ENCODE measurements at regions not wholly inside any gene's neighbourhood (a gene's known extent, or its start where the extent isn't known, plus 50 kb on each side); places are given as distances from the start of the nearest gene placed in this dataset.
A peak's percentile ranks its signal among the peaks of the same experiment; 100 is the strongest.

GRCh38 chr9:129322022-129322621, 144.1 kb upstream of the IER5L start:
- intact Hi-C loops (cut with DNase I), result loop anchor here in 1 of 3 donors (10.0 kb wide), 1 partner anchor 147 kb away; the partner anchor contains the start of gene IER5L
- ATAC-seq (no peak), DNase-seq (peak in 2 of 6 donors; percentile 16 to 40), FAIRE-seq (no peak)
- Histone ChIP-seq H3K36me3 (no peaks in the 10 kb centered on the region), H3K4me1 (peaks cover 7 to 21% (median 14%) of the 10 kb centered on the region in 3 donors), H3K4me3 (no peak overlapping the region), H3K9me3 (no peaks in the 10 kb centered on the region), H3K27me3 (no peaks in the 10 kb centered on the region), H3K27ac (no peak overlapping the region)
- TF ChIP-seq CTCF (IDR thresholded peaks at IDR 0.05), result no peak
- 93 to 96% methylated on average over 7 of the region's 7 CpGs for WGBS, 2 donors

- H3K4me1 ChIP-seq, result peaks cover 7 to 21% (median 14%) of the 10 kb centered on the region in 3 donors
- no peak for ATAC-seq
- WGBS, 2 donors, result 82 to 84% methylated on average over 19 to 20 of the region's 20 CpGs
Observed at GRCh38 chr9:129321286-129322021, 143.4 kb upstream of the IER5L start.

DNA sequence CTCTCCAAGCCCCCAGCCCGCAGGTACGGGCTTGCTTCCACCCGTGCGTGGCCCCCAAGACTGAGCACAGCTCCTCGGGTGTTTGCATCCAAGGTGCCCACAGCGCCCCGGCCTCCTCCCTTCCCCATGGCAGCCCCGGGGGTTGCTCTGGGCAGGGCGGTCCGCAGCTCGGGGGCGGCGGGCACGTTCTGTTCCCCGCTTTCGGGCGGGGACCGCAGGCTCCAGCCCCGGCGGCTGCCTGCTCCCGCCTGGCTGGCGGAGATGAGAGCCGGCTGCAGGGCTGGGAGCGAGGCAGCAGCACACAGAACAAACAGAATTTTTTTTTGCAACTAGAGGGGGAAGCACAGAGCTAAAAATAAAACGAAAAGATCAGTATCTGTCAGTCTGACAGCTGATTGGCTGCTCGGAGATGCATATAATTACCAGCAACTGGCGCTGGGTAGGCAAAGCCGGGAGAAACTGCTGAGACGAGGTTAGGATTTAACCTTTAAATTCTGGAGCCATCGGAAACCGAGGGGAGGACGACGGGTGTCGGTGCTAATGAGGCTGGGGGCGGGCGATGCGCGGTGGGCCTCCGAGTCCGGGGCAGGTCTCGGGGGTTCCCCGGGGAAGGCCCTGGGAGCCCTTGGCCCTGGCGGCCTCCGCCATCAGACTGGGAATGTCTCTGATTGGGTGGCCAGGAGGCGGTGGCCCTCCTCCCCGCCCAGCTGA, 142.7 kb upstream of the IER5L start:
- peak overlapping the region in 3 of 4 donors; percentile 53 to 79 (median 72) for H3K27ac ChIP-seq
- ATAC-seq, result peak; percentile 75 to 89 (median 87)
- H3K36me3 ChIP-seq, result no peaks in the 10 kb centered on the region
- no peaks in the 10 kb centered on the region for H3K9me3 ChIP-seq
- no peaks in the 10 kb centered on the region for H3K27me3 ChIP-seq
- no peak for FAIRE-seq
- intact Hi-C loops (cut with DNase I), result loop anchor here in 1 of 3 donors (10.0 kb wide), 1 partner anchor 146 kb away; the partner anchor contains the start of gene IER5L
- no peak for TF ChIP-seq CTCF (IDR thresholded peaks at IDR 0.05)
- H3K4me1 ChIP-seq, result peaks cover 7 to 21% (median 14%) of the 10 kb centered on the region in 3 donors
- DNase-seq, result peak in 5 of 6 donors; percentile 52 to 76 (median 54)
- peak overlapping the region in 2 of 4 donors; percentile 30 to 44 for H3K4me3 ChIP-seq
- WGBS, 2 donors, result 12 to 16% methylated on average over 39 to 46 of the region's 46 CpGs

More at GRCh38 chr9:129321286-129322021, 143.4 kb upstream of the IER5L start:
- no peak for TF ChIP-seq CTCF (IDR thresholded peaks at IDR 0.05)
- H3K9me3 ChIP-seq, result no peaks in the 10 kb centered on the region
- no peaks in the 10 kb centered on the region for H3K27me3 ChIP-seq
- DNase-seq, result peak in 2 of 6 donors; percentile 9 to 17
- H3K27ac ChIP-seq, result peak overlapping the region in 3 of 4 donors; percentile 28 to 79 (median 72)
- FAIRE-seq, result no peak
- intact Hi-C loops (cut with DNase I), result loop anchor here in 1 of 3 donors (10.0 kb wide), 1 partner anchor 147 kb away; the partner anchor contains the start of gene IER5L
- peak overlapping the region in 2 of 4 donors; percentile 30 to 44 for H3K4me3 ChIP-seq
- H3K36me3 ChIP-seq, result no peaks in the 10 kb centered on the region

DNA sequence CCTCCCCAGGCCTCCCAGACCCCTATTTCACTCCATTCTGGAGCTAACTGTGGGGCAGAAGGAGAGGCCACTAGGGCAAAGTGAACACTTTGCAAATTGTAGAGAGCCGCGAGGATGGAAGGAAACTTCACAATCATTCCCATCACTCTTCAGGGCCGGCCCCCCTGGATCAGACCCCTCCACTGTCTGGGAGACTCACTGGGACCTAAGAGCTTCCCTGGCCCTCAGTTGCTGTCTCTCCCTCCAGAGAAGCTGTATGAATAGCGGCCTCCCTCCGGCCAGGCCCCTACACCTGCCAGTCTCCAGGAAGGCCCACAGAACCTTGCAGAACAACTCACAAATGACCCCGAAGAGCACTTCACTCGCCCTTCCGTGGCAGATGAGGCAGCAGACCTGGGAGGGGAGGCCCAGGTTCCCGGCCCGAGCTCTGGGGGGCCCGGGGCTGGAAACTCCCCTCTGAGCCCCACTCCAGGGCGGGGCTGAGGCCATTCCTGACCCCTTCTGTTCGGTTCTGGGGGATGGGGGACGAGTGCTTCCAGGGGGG, 141.9 kb upstream of the IER5L start:
- no peak for TF ChIP-seq CTCF (IDR thresholded peaks at IDR 0.05)
- DNase-seq (peak in 2 of 6 donors; percentile 12 to 51), FAIRE-seq (no peak), ATAC-seq (peak in 3 of 4 donors; percentile 3 to 12 (median 9))
- Histone ChIP-seq H3K36me3 (no peaks in the 10 kb centered on the region), H3K27me3 (no peaks in the 10 kb centered on the region), H3K4me1 (peaks cover 7 to 21% (median 14%) of the 10 kb centered on the region in 3 donors), H3K9me3 (no peaks in the 10 kb centered on the region), H3K27ac (peak overlapping the region in 2 of 4 donors; percentile 72 to 79), H3K4me3 (peak overlapping the region in 2 of 4 donors; percentile 30 to 44)
- intact Hi-C loops (cut with DNase I), result loop anchor here in 1 of 3 donors (10.0 kb wide), 1 partner anchor 145 kb away; the partner anchor contains the start of gene IER5L
- WGBS, 2 donors, result 40 to 47% methylated on average over 14 of the region's 14 CpGs
